Erythroblast (primary cell): ENCODE measurements at regions not wholly inside any gene's neighbourhood (a gene's known extent, or its start where the extent isn't known, plus 50 kb on each side); places are given as distances from the start of the nearest gene placed in this dataset.

Experiments used
- GATA1 ChIP-seq: IDR thresholded peaks from 2 replicates; pipeline ENCODE4 v1.6.1; 2011; ENCODE audit warnings: low read depth, mild to moderate bottlenecking, control low read depth, low read length, moderate library complexity
- POLR2A ChIP-seq: IDR thresholded peaks from 2 replicates; pipeline ENCODE4 v1.6.1; 2011; ENCODE audit warnings: mild to moderate bottlenecking, low read length

GRCh38 chr3:127084401-127084990, 101.6 kb downstream of the PLXNA1 start:
- no peak for TF ChIP-seq POLR2A
- no peak for TF ChIP-seq GATA1
